Activated CD4-positive, alpha-beta T cell treated with anti-CD3 and anti-CD28 coated beads, Interleukin-2, amount 50 U/mL, for 24 hours (primary cell): ENCODE measurements at regions not wholly inside any gene's neighbourhood (a gene's known extent, or its start where the extent isn't known, plus 50 kb on each side); places are given as distances from the start of the nearest gene placed in this dataset.

Source experiments
- DNase-seq, 2 donors: peaks; one replicate each; pipeline ENCODE4 v3.0.0-alpha.2; 2020; ENCODE audit warnings: low read depth in 1 of 2, low spot score in 1 of 2

DNA sequence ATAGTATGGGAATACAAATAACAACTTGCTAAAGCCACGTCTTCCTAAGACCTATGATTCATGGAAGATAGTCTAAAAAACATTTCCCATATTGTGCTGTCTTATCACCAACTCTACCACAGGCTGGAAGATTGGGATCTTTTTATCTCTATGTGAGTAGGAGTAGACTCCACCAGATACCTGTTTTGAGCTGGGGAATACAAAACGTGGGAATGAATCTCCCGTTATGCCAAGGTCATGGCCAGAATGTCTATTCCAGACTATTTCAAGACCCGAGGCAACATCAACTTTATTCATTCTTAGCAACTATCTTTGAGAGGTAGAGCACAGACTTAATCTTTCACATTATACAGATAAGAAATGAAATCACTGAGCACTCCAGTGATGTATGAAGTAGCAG, 2350.9 kb upstream of the WWC1 start:
- no peak for DNase-seq

DNA sequence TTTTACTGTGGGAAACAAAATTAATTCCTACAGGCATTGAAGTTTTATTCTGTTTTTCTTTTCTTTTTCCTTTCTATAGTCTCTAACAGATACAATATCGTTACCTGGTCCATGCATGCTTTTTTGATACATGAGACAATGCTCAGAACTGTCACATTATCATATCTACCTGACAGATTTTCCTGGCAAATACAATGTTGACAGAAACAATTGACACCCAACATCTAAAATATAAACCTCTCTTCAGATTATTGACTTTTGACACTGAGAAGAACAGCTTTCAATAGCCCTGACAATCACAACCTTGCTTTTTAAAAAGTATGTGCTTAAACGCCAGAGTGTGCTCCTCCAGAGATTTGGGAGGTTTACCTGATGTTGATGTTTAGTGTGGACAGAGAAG, 2334.6 kb upstream of the WWC1 start:
- DNase-seq: no peak

GRCh38 chr5:165981671-165982070, 2309.8 kb upstream of the WWC1 start:
- no peak for DNase-seq

- DNase-seq: no peak
These were observed 2295.1 kb upstream of the WWC1 start for GRCh38 chr5:165996201-165996875.

DNA sequence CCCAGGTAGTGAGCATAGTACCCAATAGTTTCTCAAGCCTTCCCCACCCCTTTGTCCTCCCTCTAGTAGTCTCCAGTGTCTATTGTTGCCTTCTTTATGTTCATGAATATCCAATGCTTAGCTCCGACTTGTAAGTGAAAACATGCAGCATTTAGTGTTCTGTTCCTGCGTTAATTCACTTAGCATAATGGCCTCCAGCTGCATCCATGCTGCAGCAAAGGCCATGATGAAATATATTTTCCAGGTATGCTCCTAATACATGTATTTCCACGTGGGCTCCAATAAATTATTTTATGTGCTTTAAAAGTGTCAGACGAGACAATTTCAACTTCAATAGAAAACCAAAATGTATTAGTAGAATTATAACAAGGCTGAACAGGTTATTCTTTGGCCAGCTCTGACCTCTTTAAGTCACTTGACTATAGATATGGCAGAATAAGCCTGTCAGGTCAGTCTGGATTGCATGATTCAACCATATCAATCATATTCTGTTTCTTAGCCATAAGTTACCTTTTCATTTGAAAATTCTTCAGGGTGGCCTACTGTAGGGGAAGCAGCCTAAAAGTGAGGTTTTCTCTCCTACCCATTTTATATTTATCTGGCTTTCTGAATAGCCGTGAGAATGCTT, 2291.6 kb upstream of the WWC1 start:
- DNase-seq: no peak

DNA sequence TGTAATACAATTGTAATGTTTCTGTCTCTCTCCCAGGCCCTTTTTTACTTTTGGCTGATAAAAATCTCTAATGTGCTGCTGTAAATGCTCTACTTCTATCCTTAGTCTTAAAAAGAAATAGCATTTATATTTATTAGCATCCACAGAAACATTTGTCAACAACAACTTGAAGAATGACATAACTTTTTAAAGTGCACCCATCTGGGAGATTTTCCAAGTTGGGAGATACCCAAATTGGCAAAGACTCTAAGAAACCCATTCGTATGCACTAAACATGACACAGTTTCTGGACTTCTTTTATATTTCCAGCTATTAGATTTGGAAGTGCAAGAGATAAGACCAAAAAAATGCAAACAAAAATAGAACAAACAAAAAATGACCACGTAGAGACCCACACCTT, 2287.4 kb upstream of the WWC1 start:
- DNase-seq: no peak

- DNase-seq: no peak
These were observed 2278.0 kb upstream of the WWC1 start for GRCh38 chr5:166013415-166013814.

DNA sequence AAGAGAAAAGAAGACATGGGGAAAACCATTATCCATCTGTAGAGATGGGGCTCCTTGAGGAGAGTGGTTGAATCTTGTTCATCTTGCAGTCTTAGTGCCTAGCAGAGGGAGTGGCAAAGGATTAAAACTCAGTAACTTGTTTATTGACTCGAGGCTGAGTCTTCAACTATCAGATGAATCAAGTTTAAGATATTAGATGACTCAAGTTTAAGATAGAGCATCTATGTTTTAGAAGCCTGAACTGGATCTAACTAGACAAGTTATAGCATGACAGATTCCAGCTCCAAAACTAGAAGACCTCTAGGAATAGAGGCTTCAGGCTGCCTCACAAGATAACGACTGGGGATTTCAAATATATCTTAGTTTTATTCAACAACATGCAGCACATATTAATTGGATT, 2277.2 kb upstream of the WWC1 start:
- no peak for DNase-seq

GRCh38 chr5:166018716-166019115, 2272.7 kb upstream of the WWC1 start:
- DNase-seq: no peak

- no peak for DNase-seq
These were observed 2269.4 kb upstream of the WWC1 start for GRCh38 chr5:166022065-166022464.

DNA sequence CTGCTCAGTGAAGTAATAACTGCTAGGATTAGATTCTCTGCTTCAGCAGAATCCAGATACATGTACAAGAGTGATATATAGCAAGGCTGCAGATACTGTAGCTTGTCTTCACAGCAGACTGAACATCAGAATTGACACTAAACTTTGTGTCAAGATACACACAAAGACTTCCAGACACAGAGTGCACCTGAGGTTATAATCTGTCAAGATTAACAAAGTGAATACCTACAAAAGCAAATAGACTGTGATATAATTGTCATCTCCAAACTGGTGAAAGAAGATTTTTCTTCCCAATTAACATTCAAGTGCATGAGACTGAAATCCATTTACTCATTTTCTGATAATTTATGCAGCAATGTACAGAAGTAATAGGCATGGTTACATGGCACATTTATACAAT, 2266.5 kb upstream of the WWC1 start:
- DNase-seq: no peak

GRCh38 chr5:166027582-166027981, 2263.9 kb upstream of the WWC1 start:
- no peak for DNase-seq

DNA sequence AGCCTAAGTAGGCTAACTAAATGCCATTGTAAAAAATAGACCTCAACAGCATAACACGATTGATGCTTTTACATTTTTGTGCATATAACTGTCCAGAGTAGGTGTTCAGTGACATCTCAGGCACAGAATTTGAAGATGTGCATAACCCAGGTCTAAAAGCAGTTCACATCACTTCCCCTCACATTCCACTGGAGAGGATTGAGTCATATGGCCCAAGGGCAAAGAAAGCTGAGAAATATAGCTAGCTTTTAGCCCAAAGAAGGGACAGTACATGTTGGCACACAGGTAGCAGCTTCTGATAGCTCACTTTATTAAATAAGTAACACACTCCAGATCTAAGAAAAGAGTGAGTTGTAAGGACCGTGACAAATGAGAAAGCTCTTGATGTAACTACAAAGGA, 2259.5 kb upstream of the WWC1 start:
- DNase-seq: no peak

DNA sequence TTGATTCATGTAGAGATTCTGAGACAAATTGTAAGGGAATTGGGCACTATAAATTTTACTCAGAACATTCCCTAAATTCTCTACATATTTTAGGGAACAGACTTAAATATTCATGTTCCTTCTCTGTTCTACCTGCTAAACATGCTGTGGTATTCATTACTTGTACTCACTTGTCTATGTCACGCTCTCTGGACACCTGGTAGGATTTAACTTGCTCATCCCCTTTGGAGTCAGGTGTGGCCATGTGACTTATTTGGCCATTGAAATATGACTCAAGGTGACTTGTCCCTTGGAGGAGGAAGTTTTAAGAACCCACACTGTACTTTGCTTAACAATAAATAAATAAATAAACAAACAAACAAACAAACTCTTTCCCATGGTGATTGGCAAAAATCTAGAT, 2258.8 kb upstream of the WWC1 start:
- DNase-seq: no peak

- DNase-seq: no peak
These were observed 2245.5 kb upstream of the WWC1 start for GRCh38 chr5:166045961-166046360.

DNA sequence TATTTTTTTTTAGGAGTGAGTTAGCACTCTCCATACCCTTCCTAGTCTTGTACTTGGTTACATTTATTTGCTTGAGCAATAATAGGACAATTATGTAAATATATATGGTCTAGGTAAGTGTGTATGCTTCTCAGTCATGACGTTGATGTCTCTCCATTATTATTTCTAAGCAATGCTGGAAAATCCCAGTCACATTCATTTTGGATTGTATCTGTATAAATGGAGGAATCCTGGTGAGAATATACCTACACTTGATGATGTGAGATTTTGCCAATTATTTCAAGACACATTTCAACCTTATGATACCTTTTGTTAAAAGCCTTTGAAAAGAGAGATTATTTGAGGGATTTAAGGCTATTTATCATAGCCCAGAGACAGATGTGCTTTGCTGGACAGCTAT, 2244.5 kb upstream of the WWC1 start:
- no peak for DNase-seq

DNA sequence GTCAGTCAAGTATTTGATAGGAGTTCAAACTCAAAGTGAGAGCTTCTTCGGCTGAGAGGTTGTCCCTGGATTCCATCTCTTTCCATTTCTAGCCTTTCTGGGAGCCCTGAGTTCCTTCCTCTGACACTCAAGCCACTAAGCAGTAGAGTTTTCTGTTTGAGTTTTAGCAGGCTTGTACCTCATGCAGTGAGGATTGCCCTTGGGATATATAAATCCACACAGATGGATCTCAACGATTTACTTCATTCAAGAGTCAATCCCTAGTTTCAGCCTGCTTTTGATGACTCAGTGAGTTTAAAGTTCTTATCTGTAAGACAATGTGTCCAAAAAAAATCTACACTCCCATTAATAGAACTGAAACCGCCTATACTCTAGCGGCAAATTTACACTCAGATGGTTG, 2240.9 kb upstream of the WWC1 start:
- no peak for DNase-seq

GRCh38 chr5:166058660-166059059, 2232.8 kb upstream of the WWC1 start:
- DNase-seq: no peak

DNA sequence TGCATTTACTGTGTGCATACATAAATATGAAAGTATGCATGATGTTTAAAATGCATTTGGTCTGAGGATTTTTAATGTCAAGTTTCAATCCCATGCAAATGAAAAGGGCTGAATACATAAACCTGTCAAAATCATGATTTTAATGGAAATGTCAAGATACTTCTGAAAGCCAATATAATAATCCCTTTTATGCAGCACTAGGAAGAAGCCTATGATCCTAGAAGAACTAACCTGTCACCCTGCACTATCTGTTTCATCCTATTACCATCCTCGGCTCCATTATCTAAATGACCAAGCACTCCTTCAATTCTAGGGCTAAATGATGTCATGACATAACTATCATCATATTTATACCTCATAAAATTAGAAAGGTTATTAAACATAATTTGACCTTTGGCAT, 2229.4 kb upstream of the WWC1 start:
- DNase-seq: no peak

DNA sequence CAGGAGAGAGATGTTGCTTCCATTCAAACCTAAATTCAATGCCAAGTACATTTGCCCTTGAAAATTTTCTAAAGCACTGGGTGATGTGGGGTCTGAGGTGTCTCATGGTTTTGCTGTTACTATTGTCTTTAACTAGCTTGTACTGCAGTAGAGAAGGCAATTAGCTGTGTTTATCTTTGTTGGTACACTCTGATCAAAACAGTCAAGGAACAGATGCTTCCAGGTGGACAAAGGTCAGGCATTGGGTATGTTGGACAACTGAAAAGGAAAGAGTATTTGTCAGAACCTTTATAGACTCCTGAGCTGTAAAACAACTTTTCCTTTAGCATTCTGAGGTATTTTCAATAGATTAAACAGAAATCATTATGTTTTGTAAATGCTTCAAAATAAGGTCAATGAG, 2228.7 kb upstream of the WWC1 start:
- no peak for DNase-seq

DNA sequence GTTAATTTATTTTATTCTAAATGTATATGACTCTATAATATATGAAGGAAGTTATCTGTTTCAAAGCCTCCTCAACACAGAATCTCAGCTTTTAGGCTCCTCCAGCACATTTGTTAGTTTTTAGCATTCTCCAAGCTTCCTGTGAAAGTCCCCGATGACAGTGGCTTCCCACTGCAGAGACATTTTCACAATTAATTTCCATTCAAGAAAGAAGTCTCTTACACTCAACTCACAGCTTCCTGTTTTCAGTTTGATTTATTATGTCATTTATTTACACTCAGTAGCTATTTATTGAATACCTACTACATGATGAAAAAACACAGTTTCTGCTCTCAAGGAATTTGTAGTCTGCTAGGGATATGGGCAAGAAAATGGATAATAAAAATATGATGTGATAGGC, 2228.2 kb upstream of the WWC1 start:
- no peak for DNase-seq

DNA sequence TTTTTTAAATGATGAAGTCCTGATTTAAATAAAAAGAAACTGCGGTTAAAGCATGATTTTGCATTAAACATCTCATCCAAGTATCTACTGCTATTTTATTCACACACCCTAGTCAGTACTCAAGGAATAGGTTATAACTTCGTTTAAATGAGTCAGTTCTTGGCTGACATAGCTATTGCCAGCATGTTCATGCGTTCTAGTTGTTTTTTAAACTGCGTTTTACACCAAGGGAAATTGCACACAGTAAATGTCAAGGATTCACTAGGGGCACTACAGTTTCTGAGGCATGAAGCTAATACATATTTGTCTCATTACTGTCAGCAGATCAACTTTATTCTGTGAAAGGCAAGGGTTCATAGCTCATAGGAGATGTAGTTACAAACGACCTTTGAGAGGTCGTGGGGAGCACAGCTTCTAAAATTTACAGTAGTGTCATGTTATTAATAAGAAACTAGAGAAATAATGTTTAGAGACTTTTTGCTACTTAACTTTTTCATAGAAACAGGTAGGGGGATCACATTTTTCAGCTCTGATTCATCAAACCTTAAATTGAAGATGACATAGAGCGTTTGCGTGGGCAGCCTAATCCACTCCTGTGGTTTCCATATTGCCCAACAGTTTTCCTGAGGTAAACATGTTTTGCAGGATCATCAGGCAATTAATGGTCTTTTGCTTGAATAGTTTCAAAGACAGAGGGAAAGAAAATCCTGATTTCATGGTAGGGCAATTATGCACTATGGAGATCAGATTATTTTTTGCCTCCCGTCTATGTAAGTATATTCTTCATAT, 2222.7 kb upstream of the WWC1 start:
- DNase-seq: no peak
